D341Med (cell line): ENCODE measurements at regions not wholly inside any gene's neighbourhood (a gene's known extent, or its start where the extent isn't known, plus 50 kb on each side); places are given as distances from the start of the nearest gene placed in this dataset.

Experiments used
- DNase-seq: peaks from one replicate; pipeline ENCODE4 v3.0.0; 2012; ENCODE audit warnings: low spot score

DNA sequence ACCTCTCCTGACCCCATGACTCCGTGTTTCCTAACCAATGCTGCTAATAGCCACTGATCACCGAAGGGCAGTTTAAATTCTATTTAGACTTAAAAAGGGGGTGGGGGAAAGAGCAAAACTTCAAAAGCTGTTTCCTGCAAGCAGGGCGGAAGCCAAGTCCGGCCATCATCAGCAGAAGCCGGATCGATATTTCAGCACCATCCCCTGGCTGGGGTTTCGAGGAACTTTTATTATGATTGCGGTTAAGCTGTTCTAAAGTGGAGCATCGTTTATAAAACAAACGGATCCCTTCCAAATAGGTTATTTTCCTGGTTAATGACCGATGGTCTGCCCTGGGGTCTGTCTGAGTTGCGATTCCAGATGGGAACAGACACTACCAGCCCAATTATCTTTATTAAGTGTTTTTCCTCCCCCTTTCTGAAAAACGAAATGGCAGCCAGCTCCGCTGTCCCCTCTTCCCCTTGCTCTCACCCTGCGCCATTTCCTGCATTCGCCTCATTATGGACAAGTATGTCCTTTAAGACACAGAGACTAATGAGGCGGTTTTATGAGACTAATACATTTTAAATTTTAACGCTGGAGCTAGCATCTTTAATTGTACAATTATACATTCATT is 76.1 kb upstream of the IRX3 start:
- no peak for DNase-seq

DNA sequence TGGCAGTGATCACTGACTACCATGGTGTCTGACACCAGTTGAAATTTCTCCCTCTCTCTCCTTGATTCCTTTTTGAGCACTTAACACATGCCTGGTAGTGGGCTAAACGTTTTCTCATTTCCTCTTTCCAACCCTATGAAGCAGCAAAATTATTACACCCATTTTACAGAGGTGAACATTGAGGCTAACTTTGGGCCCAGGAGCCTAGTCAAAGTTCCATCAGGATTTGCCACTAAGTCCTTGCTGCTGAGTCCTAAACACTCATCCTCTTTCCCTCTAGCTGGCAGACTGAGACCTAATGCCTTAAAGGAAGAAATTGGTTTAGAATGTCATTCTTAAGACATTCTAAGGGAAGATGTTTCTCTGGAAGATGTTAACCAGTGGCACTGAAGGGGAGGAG is 74.7 kb upstream of the IRX3 start:
- no peak for DNase-seq

DNA sequence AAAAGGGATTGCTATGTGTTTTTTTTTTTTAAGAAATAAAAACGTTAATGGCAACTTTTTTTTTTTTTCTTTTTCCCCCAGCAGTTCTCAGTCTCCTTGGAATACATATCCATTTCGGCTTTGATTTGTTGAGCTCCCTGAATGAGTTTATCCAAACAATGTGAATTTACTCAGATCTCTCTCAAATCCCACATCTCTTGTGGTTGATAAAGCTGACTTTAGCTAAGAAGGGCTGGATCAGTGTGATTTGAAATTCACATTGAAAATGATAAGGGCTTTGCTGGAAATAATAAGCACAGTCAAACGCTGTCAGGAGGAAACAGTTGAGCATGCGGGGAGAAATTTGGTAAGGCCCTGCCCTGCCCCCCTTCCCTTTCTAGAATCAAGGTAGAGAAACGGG is 74.1 kb upstream of the IRX3 start:
- no peak for DNase-seq

DNA sequence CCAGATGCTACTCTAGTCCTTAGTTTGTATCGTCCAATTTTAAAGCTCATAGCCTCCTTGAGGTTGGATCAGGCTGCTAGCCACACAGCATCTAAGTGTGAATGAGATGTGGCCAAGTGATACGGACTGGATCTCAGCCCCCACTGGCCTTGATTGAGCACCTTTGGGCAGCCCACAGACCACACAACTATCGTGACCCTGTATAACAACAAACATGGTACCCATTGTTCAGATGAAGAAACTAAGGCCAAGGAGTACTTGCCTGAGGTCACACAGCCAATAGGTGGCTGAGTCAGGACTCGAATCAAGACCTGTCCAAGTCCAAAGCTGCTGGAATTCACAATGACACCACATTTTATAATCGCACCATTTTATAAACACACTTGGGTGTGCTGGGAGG is 73.0 kb upstream of the IRX3 start:
- DNase-seq: no peak

DNA sequence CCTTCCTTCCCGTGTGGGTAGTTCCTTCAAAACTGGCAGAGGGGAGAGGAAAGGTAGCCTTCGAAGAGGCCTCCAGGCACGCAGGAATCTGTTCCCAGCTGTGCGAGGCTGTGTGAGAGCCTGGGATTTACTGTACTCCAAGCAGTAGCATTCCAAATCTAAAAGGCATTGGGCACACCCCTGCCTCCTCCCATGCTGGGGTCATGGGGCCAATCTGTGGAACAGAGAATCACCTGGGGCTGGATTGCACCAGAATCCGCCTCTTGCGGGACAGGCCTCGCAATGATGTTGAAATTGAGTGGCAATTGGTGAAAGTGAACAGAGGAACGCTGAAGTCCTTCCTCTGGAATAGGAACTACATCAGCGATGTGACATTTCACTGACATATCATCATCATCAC is 72.5 kb upstream of the IRX3 start:
- no peak for DNase-seq

DNA sequence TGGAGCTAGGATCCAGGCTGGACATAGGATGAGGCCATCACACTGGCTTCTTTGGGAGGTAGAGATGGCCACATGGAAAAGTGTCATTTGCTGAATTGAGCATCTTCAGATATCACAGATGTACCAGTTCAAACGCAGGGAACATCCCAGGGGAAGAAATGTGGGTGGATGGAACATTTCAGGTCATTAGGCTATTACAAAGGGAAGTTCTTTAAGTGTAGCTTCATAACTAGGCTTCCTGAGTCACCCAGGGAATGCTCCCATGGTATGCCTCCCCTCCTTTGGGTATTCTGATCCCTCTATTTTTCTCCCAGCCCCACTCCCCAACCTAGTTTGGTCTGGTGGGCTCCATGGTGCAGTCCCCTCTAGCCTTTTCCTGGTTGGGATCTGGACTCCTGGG is 69.8 kb upstream of the IRX3 start:
- DNase-seq: no peak

DNA sequence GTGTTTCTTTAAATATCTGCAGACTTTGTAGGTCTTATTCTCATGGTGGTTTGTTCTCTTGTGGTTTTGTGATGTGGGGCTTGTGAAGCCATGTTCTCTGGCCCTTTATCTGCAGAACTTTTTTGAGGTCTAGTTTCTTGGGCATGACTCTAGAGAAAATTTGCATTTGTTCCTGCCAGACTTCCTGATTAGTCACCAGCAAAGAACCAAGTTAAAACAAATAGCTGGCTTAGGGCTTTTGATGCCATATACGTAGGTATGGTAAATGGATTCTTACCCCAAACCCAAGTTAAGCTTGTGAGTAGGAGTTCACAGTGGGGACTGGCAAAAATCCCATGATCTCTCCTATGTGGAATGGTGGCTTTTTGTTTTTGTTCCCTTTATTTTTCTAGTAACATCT is 68.7 kb upstream of the IRX3 start:
- DNase-seq: no peak

DNA sequence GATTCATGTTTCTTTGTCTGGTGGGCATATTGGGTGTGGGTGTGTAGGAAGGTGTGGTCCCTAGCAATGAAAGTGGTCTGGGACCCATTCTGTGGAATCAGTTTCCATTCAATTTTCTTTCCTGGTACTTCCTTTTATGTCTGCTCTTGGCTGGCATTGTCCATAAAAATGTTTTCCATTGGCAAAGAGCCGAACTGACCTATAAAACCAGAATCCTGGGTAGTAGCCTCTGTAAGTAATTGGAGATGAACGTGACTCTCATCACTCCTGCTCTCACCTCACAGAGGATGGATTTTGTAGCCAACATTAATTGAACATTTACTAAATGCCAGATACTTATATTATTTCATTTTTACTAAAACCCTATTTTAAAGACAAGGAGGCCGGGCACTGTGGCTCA is 66.5 kb upstream of the IRX3 start:
- DNase-seq: no peak

DNA sequence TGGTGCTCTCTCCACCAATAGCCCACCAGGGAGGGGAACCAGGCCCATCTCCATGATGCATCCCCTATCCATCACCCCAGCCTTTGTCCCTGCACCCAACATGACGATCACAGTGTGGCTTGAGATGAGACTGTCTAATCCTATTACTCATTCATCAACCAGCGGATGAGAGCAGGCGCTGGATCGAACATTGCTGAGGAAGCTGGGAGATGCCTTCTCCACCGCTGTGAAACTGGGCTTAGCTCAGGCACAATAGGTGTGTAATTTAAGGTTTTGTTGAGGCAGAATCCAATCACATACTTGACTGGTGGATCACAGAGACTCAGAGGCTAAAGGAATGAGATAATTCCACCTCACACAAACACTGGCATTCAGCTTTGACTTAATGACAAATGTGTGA is 64.6 kb upstream of the IRX3 start:
- no peak for DNase-seq

DNA sequence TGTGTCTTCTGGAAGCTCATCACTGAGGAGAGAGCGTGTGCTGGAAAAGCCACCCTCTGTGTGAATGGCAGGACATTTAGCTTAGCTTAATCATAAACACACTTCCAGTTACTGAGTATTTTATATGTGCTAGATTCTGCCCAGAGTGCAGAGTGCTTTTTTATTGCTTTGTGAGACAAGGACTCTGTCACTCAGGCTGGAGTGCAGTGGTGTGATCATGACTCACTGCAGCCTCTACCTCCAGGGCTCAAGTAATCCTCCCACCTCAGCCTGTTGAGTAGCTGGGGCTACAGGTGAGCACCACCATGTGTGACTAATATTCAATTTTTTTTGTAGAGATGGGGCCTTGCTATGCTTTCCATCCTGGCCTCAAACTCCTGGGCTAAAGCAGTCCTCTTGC is 61.4 kb upstream of the IRX3 start:
- no peak for DNase-seq

DNA sequence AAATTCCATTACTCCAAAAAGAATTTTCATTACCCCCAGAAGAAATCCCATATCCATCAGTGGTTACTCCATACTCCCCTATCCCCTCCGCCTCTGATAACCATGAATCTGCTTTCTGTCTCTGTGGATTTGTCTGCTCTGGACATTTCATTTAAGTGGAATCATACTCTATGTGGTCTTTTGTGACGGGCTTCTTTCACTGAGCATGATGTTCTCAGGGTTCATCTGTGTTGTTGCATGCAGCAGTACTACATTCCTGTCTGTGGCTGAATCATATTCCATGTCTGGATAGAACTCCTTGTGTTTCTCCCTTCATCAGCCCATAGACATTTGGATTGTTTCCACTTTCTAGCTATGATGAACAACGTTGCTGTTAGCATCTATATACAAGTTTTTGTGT is 59.5 kb upstream of the IRX3 start:
- no peak for DNase-seq

DNA sequence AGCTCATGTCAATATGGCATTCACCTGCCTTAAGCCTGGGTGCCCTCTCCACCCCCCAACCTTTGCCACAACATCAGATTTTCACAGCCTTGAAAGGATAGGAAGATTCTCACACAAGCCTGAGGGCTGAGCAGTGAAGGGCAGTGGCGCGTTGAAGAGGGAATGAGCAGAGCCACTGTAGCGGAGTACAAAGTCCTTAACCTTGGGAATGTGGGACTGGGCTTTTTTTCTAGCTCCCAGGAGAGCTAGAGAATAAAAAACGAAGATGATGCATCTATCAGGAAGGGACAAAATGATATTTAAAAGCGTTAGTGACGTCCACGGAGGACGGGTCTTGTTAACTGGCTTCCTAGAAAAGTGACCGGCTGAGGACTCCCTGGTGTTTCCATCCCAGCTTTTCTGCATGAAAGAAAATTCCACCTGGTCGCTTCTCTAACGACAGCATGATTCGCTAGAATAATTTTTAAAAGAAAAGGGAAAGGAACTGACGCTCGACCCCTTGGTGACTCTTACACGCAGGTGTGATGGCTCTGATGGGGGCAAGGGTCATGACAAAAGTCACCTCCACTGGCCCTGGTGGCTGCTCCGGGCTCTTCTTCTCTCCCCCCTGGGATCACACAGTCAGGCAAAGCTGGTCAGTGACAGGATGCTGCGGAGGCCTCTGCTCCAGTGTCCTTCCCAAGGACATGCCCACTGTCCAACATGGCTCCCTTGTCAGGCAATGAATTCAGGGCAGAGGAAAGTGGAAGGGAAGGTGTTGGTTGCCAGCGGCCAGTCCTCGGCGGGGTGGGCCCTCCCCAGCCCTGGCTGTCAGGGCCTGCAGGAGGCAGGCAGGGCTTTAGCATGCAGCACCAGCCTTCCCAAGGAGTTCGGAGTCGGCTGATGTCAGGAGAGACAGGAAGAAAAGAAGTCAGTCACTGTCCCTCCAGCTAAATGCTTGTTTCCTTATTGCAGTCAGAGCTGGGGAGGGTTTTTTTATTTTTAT is 58.4 kb upstream of the IRX3 start:
- DNase-seq: no peak

DNA sequence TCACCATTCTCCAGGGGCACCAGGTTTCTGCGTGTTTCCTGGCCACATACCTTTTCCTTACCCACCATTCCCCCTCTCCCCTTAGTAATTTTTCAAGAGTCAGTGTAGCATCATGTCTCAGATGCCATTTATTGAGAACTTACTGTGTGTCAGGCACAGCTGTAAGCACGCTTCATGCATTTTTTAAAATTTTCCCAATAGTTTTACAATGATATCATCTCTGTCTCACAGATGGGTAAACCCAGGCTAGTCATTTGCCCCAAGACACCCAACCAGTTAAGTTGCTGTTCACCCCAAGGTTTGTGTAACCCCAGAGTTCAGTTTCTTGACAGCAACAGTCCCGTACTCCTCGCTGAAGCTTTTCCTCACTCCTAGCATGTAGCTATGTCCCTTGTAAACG is 56.4 kb upstream of the IRX3 start:
- DNase-seq: no peak

DNA sequence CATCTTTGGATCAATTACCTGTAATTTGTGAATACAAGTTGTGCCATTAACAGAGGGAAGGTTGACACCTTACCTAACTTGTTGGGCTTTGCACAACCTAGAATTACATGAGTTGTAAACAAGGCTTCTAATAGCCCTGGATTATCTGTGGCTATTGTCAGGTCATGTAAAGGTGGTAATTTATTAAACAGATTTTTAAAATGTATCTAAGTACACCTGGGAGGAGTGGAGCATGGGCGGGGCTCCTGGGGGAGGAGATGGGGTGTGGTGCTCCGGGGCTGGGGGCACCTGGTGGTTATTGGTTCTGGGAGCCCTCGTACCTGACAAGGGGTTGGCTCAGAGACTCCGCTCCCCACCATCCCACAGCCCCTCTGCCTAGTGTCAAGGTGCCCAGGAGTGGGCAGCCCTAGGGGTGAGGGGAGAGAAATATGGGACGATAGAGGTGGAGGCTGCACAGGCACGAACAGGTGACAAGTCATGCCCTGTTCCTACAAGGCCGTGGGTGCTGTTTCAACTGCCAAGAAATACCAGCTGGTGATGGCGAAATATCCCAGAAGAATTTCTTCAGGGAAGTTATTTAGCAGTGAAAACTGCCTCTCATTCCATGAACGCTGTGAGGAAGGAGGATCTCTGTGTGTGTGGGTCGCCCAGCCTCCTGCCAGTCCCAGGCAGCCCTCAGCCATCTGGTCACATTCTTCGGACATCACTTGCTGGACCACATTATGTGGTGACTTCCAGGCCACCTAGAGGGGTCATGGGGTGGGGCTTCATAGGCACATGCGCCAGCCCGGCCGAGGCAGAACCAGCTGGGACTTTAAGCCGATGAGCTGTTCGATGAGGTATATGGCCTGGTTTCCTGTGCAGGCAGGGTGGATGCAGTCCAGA is 55.5 kb upstream of the IRX3 start:
- no peak for DNase-seq

DNA sequence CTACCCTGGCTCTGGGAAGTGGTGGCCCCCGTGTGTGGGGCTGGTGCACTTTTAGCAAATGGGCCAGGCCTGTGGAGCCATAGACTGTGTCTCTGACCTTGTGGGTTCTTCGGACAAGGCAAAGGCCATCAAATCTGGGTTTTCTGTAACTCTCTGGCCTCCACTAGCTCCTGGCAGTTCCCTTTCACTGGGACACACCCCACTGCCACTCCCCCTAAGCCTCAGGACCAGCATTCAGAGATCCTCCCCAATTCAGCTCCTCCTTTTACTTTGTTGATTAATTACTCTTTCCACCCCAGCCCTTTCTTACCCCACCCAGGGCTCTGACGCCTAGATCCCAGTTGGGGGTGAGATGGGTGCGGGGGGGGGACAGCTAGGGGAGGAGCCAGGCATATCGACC is 53.9 kb upstream of the IRX3 start:
- DNase-seq: no peak

DNA sequence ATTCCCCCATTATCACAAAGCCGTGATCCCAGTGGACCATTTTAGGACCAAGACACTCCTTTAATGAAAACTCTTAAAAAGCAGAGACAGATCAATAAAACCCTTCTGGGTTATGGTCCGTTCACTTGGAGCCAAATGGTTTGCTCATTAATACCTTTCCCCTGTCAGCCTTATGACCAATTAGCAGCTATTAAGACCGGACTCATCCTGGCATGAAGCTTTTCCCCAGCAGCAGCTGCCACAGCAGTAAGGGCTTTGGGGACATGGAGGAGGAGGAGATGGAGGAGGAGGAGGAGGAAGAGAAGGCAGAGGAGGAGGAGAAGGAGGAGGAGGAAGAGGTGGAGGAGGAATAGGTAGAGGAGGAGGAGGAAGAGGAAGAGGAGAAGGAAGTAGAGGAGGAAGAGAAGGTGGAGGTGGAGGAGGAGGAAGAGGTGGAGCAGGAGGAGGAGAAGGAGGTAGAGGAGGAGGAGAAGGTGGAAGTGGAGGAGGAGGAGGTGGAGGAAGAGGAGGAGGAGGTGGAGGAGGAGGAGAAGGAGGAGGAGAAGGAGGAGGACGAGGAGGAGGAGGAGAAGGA is 50.1 kb upstream of the IRX3 start:
- no peak for DNase-seq
